Loucy (cell line): ENCODE measurements at regions not wholly inside any gene's neighbourhood (a gene's known extent, or its start where the extent isn't known, plus 50 kb on each side); places are given as distances from the start of the nearest gene placed in this dataset.
A peak's percentile ranks its signal among the peaks of the same experiment; 100 is the strongest.
"Not testable (repeated sequence)": the region's sequence is repeated elsewhere in the genome, so short reads cannot be mapped to it uniquely, and the experiment has no call there.

Source experiments
- H2AFZ ChIP-seq: fragments of 200-600 bp; sonication (generic); 2 replicates; pipeline ENCODE4 v1.6.0; 2016; ENCODE audit warnings: antibody characterized with exemption, mild to moderate bottlenecking, low read length, moderate library complexity
- H3F3A ChIP-seq: fragments of 200-600 bp; 2 replicates; pipeline ENCODE4 v1.6.0; 2016; ENCODE audit warnings: antibody characterized with exemption, low read depth, mild to moderate bottlenecking
- H3K27me3 ChIP-seq: fragments of 200-600 bp; sonication (generic); 2 replicates; pipeline ENCODE4 v1.6.1; 2014; ENCODE audit warnings: low read length, mild to moderate bottlenecking; ENCODE audit not compliant: insufficient read depth, poor library complexity, severe bottlenecking
- H3K36me3 ChIP-seq: fragments of 200-600 bp; sonication (generic); 2 replicates; pipeline ENCODE4 v1.6.1; 2016; ENCODE audit warnings: low read length; ENCODE audit not compliant: insufficient read depth
- H3K4me1 ChIP-seq: fragments of 200-600 bp; sonication (generic); 2 replicates; pipeline ENCODE4 v1.5.1; 2014; ENCODE audit warnings: low read length, mild to moderate bottlenecking; ENCODE audit not compliant: insufficient read depth, poor library complexity, severe bottlenecking
- H3K4me2 ChIP-seq: fragments of 200-600 bp; sonication (generic); 2 replicates; pipeline ENCODE4 v1.6.0; 2014; ENCODE audit warnings: antibody characterized with exemption, low read length, low read depth, mild to moderate bottlenecking; ENCODE audit not compliant: poor library complexity, severe bottlenecking
- H3K4me3 ChIP-seq: fragments of 200-600 bp; sonication (generic); 2 replicates; pipeline ENCODE4 v1.5.1; 2014; ENCODE audit warnings: low read length, mild to moderate bottlenecking, mixed read lengths; ENCODE audit not compliant: poor library complexity, severe bottlenecking
- H3K79me2 ChIP-seq: fragments of 200-600 bp; sonication (generic); 2 replicates; pipeline ENCODE4 v1.6.1; 2014; ENCODE audit warnings: low read length; ENCODE audit not compliant: insufficient read depth
- H3K9ac ChIP-seq: fragments of 200-600 bp; sonication (generic); 2 replicates; pipeline ENCODE4 v1.6.0; 2014; ENCODE audit warnings: mild to moderate bottlenecking, low read depth, low read length, moderate library complexity; ENCODE audit not compliant: poor library complexity, severe bottlenecking
- H3K9me2 ChIP-seq: fragments of 200-600 bp; sonication (generic); replicated peaks from 2 replicates; pipeline ENCODE4 v1.6.1; 2016; ENCODE audit warnings: low read depth, low read length, mixed read lengths
- H3K9me3 ChIP-seq: fragments of 200-600 bp; sonication (generic); 2 replicates; pipeline ENCODE4 v1.6.1; 2014; ENCODE audit warnings: mild to moderate bottlenecking, antibody characterized with exemption, low read length, low read depth; ENCODE audit not compliant: insufficient read depth
- H4K20me1 ChIP-seq: fragments of 200-600 bp; sonication (generic); 2 replicates; pipeline ENCODE4 v1.6.0; 2014; ENCODE audit warnings: antibody characterized with exemption, low read length, mild to moderate bottlenecking; ENCODE audit not compliant: insufficient read depth, poor library complexity, severe bottlenecking
- EZH2phosphoT487 ChIP-seq: fragments of 200-600 bp; IDR thresholded peaks from 2 replicates; pipeline ENCODE4 v1.6.1; 2018; ENCODE audit warnings: antibody characterized with exemption, mild to moderate bottlenecking, moderate library complexity, borderline replicate concordance
- TF ChIP-seq, protein P1 (sequence below): fragments of 200-600 bp; sonication (generic); conservative IDR thresholded peaks from 2 replicates; pipeline ENCODE4 v1.5.1; 2014; ENCODE audit warnings: mild to moderate bottlenecking, antibody characterized with exemption, low read length

DNA sequence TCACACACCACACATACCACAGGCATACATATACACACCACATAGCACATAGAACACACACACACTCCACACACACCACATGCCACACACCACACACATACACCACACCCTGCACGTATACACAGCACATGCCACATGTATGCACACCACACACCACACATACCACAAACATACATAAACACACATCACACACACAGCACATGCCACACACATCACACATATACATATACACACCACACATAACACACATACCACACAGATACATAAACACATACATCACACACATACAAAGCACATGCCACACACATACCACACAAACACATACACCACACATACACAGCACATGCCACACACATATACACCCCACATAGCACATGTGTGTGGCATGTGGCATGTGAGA lies 171.1 kb downstream of the OR4M2 start:
- H3F3A ChIP-seq: no peaks in the 10 kb centered on the region
- H3K36me3 ChIP-seq: no peaks in the 10 kb centered on the region
- H3K4me1 ChIP-seq: peaks cover 15% of the 10 kb centered on the region
- no peaks in the 10 kb centered on the region for H3K27me3 ChIP-seq
- TF ChIP-seq, protein P1, sequence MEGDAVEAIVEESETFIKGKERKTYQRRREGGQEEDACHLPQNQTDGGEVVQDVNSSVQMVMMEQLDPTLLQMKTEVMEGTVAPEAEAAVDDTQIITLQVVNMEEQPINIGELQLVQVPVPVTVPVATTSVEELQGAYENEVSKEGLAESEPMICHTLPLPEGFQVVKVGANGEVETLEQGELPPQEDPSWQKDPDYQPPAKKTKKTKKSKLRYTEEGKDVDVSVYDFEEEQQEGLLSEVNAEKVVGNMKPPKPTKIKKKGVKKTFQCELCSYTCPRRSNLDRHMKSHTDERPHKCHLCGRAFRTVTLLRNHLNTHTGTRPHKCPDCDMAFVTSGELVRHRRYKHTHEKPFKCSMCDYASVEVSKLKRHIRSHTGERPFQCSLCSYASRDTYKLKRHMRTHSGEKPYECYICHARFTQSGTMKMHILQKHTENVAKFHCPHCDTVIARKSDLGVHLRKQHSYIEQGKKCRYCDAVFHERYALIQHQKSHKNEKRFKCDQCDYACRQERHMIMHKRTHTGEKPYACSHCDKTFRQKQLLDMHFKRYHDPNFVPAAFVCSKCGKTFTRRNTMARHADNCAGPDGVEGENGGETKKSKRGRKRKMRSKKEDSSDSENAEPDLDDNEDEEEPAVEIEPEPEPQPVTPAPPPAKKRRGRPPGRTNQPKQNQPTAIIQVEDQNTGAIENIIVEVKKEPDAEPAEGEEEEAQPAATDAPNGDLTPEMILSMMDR: no peak
- no peak for TF ChIP-seq EZH2phosphoT487
- no peak overlapping the region for H2AFZ ChIP-seq
- no peaks in the 10 kb centered on the region for H3K9me2 ChIP-seq
- no peak overlapping the region for H3K4me3 ChIP-seq
- H3K9me3 ChIP-seq: no peaks in the 10 kb centered on the region
- no peaks in the 10 kb centered on the region for H4K20me1 ChIP-seq
- H3K79me2 ChIP-seq: no peaks in the 10 kb centered on the region
- no peak overlapping the region for H3K9ac ChIP-seq
- no peak overlapping the region for H3K4me2 ChIP-seq

DNA sequence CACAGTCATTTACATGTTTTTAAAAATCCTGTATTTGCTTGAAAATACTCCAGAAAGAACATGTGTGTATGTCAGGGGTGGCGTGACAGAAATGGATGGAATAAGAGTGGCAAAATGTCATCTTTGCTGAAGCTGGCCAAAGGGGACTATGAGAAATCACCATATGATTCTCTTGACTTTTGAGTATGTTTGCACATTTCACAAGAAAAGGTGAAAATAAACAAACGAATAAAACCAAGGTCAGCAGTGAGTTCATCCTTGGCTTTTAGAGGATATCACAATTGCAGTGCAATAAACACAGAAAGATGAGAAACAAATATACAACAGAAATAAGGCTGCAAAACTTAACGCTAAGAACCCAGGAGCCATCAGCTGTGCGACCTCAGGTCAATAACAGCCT lies 171.7 kb downstream of the OR4M2 start:
- not testable (repeated sequence) for H4K20me1 ChIP-seq, H3K27me3 ChIP-seq, H3K4me2 ChIP-seq, H3K9ac ChIP-seq, H3F3A ChIP-seq, H3K36me3 ChIP-seq, H3K4me3 ChIP-seq, H2AFZ ChIP-seq, H3K79me2 ChIP-seq, H3K9me3 ChIP-seq, H3K9me2 ChIP-seq
- H3K4me1 ChIP-seq: peaks cover 15% of the 10 kb centered on the region

DNA sequence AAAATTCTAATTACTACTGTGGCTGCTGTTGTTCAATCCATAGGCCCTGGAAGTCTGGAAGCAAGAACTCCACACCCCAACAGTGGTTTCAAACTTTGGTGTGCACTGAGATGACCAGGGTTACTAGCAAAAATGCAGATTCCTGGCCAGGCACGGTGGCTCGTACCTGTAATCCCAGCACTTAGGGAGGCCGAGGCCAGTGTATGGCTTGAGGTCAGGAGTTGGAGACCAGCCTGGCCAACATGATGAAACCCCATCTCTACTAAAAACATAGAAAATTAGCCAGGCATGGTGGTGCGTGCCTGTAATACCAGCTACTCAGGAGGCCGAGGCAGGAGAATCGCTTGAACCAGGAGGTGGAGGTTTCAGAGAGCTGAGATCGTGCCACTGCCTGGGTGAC lies 172.2 kb downstream of the OR4M2 start:
- H3K36me3 ChIP-seq, H4K20me1 ChIP-seq, H3F3A ChIP-seq, H3K27me3 ChIP-seq, H3K4me2 ChIP-seq, H3K79me2 ChIP-seq, H3K4me3 ChIP-seq, H3K9me3 ChIP-seq, H2AFZ ChIP-seq, H3K9ac ChIP-seq, H3K9me2 ChIP-seq: not testable (repeated sequence)
- peaks cover 15% of the 10 kb centered on the region for H3K4me1 ChIP-seq

DNA sequence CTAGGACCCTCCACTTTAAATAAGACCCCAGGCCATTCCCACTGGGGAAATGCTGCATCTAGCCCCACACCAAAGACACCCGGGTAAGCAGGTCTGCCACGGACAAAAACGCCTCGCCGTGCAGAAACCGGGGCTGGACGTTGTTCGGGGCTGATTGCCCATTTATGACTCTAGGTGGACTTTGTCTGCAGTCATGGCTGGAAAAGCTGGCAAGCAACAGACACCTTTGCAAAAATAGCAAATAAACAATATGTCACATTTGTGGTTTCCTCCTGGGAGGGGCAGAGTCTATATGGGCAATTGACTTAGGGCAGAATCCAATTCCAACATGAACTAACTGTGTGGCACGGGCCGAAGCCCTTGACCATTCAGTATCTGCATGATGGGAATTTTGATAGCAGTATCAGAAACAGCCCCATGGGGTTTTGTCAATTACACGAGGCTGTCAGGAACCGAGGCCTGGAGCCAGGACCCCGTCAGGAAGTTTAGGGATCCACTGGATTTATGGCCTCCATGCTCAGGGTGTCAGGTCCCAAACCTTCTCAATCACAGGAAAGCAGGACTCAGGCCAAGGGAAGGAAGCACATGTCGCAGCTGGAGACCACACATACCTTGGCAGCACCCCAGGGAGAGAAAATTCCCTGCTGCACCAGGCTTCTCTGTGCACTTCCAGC lies 172.8 kb downstream of the OR4M2 start:
- H3F3A ChIP-seq, H3K9ac ChIP-seq, H4K20me1 ChIP-seq, H3K36me3 ChIP-seq, H3K79me2 ChIP-seq, H3K9me3 ChIP-seq, H3K9me2 ChIP-seq, H3K27me3 ChIP-seq, H2AFZ ChIP-seq: not testable (repeated sequence)
- peaks cover 15% of the 10 kb centered on the region for H3K4me1 ChIP-seq
- H3K4me3 ChIP-seq: peak overlapping the region; percentile 20
- H3K4me2 ChIP-seq: peak overlapping the region; percentile 63
